ENCODE measurements at regions not wholly inside any gene's neighbourhood (a gene's known extent, or its start where the extent isn't known, plus 50 kb on each side); places are given as distances from the start of the nearest gene placed in this dataset.

- POLR2A ChIA-PET (ENCODE audit: partially characterized antibody): no interaction called here
- no peaks in the 10 kb centered on the region for H4K20me1 ChIP-seq (replicated peaks in 1 of 2; ENCODE audit: control insufficient read depth in 1 of 2, insufficient read depth in 2 of 2, low read length in 2 of 2)
- H3K9ac ChIP-seq (replicated peaks in 1 of 4; ENCODE audit: extremely low read depth in 1 of 4, low read depth in 3 of 4, low read length in 3 of 4): no peak overlapping the region
- no peak overlapping the region for H4K8ac ChIP-seq (ENCODE audit: extremely low read depth, insufficient read depth, low read length)
- FAIRE-seq: no peak
- CTCF ChIA-PET (ENCODE audit: partially characterized antibody): interaction anchor here (1.2 kb wide), 1 partner anchor 9 kb away, joined by 3 read pairs; no protein-coding TSS in a partner anchor
- no peaks in the 10 kb centered on the region for H3K27me3 ChIP-seq (replicated peaks in 1 of 4; ENCODE audit: control insufficient read depth in 3 of 4, extremely low read depth in 1 of 4, insufficient read depth in 3 of 4, low read length in 3 of 4)
- no peak overlapping the region for H3K14ac ChIP-seq (ENCODE audit: insufficient read length)
- H3K23me2 ChIP-seq (ENCODE audit: low read depth, low read length): no peaks in the 10 kb centered on the region
- no peaks in the 10 kb centered on the region for H3K79me1 ChIP-seq (ENCODE audit: low read depth, low read length)
- H3K4me1 ChIP-seq (replicated peaks in 1 of 4; ENCODE audit: control insufficient read depth in 3 of 4, insufficient read depth in 4 of 4, low read length in 3 of 4): no peaks in the 10 kb centered on the region; a peak in 1 of 7 replicates
- DNase-seq (ENCODE audit: low read depth in 1 of 2, low spot score in 2 of 2): no peak
- no peak overlapping the region for H3K23ac ChIP-seq (ENCODE audit: insufficient read length)
- no peak overlapping the region for H3K27ac ChIP-seq (ENCODE audit: low read depth, low read length)
- no peak overlapping the region for H4K5ac ChIP-seq (ENCODE audit: insufficient read length, low read depth, low read length)
- no peak overlapping the region for H2BK120ac ChIP-seq (replicated peaks; ENCODE audit: low read depth, low read length)
- H3K18ac ChIP-seq (ENCODE audit: extremely low read depth, low read length): no peak overlapping the region
- H3K4me3 ChIP-seq (ENCODE audit: extremely low read depth in 1 of 4, insufficient read depth in 2 of 4, low read depth in 3 of 4, low read length in 4 of 4): no peak overlapping the region
- H2BK20ac ChIP-seq (ENCODE audit: low read length): no peak overlapping the region
- no peak overlapping the region for H2BK5ac ChIP-seq (ENCODE audit: low read depth, low read length)
- no peak overlapping the region for H4K91ac ChIP-seq (replicated peaks; ENCODE audit: insufficient read length, low read length)
- no peaks in the 10 kb centered on the region for H3K9me3 ChIP-seq (ENCODE audit: insufficient read depth in 2 of 2, low read depth in 1 of 2, low read length in 1 of 2)
- H3K36me3 ChIP-seq (ENCODE audit: control insufficient read depth in 2 of 4, insufficient read depth in 4 of 4, low read length in 3 of 4): no peaks in the 10 kb centered on the region
- H2BK12ac ChIP-seq (ENCODE audit: low read depth, low read length): no peak overlapping the region
- H3K79me2 ChIP-seq (ENCODE audit: control insufficient read depth in 1 of 2, insufficient read depth in 2 of 2, low read length in 2 of 2): no peaks in the 10 kb centered on the region
- 84% methylated on average over 5 of the region's 5 CpGs; no CpG with 5 or more reads in 1 of the 2 experiments for WGBS, 2 experiments (ENCODE audit: extremely low coverage in 1 of 2, insufficient coverage in 1 of 2, insufficient read length in 1 of 2, insufficient replicate concordance in 2 of 2, low coverage in 1 of 2, low lambda C conversion rate in 2 of 2, missing lambda C conversion rate in 1 of 2)
- no peak overlapping the region; the same call in 1 of the 2 replicates for H2AFZ ChIP-seq (ENCODE audit: low read length)
- no peak overlapping the region for H3K56ac ChIP-seq (replicated peaks; ENCODE audit: insufficient read length, low read depth, low read length)
- H2AK5ac ChIP-seq (ENCODE audit: low read depth, low read length): no peak overlapping the region
- no peak overlapping the region for H3K4ac ChIP-seq (replicated peaks; ENCODE audit: insufficient read length, low read depth, low read length)
- H3K4me2 ChIP-seq (ENCODE audit: insufficient read depth in 1 of 2, low read depth in 2 of 2, low read length in 2 of 2): no peak overlapping the region
- H2BK15ac ChIP-seq (ENCODE audit: low read length): no peak overlapping the region
- TF ChIP-seq KDM5A (IDR thresholded peaks at IDR 0.05; ENCODE audit: low read length) (no peak), EP300 (IDR thresholded peaks at IDR 0.05; ENCODE audit: borderline replicate concordance in 1 of 2, low read depth in 2 of 2, low read length in 2 of 2) (no peak), RAD21 (IDR thresholded peaks at IDR 0.05 in 1 of 2, conservative IDR thresholded peaks at IDR 0.05 in 1 of 2; ENCODE audit: low read depth in 2 of 2, low read length in 2 of 2) (no peak), SP2 (IDR thresholded peaks at IDR 0.05; ENCODE audit: low read length) (no peak), CTCF (IDR thresholded peaks at IDR 0.05; ENCODE audit: control extremely low read depth in 1 of 3, insufficient read depth in 1 of 3, low read depth in 1 of 3, low read length in 3 of 3) (no peak), BACH1 (IDR thresholded peaks at IDR 0.05; ENCODE audit: low read length) (no peak), TCF12 (IDR thresholded peaks at IDR 0.05; ENCODE audit: low read depth, low read length) (no peak), EZH2 (IDR thresholded peaks at IDR 0.05; ENCODE audit: low read depth, low read length, severe bottlenecking) (no peak)
- TF ChIP-seq, protein P1, sequence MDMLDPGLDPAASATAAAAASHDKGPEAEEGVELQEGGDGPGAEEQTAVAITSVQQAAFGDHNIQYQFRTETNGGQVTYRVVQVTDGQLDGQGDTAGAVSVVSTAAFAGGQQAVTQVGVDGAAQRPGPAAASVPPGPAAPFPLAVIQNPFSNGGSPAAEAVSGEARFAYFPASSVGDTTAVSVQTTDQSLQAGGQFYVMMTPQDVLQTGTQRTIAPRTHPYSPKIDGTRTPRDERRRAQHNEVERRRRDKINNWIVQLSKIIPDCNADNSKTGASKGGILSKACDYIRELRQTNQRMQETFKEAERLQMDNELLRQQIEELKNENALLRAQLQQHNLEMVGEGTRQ (IDR thresholded peaks at IDR 0.05; ENCODE audit: low read length): no peak
Measured at GRCh38 chr7:47148536-47149207, 433.2 kb downstream of the TNS3 start.

All from H1 (cell line).